ENCODE measurements at regions not wholly inside any gene's neighbourhood (a gene's known extent, or its start where the extent isn't known, plus 50 kb on each side); places are given as distances from the start of the nearest gene placed in this dataset.

DNA sequence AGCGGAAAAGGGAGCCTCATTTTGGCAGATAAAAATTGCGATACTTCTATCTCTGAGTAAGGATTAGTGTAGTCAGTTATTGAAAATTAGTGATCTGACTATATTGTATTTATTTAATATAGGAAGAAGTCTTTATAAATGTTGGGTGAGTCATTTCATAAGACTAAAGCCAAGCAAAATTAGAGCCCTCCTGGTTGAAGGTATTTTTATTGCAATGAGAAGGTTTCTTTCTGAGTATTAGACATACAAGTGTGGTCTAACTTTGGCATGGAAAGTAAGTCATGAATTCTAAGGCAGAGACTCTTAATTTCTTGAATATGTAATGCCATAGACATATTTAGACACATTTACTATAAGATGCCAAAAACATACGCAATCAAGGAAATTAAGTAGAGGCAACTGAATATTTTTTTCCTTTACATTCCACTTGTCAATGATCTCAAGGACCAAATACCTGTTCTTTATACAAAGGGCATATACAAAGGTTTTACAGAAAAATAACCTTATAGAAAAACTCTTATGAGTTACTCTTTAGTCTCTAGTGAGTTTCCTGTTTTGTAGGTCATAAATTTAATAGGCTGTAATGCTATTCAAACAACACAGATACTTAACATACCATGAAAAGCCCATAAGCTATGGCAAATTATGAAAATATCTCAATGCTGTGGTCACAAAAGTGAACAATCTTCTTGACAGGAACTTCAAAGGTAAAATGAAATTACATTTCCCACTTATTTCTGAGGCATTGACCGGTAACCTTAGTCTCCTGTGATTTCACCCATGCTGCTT is 156.6 kb upstream of the BTG1 start:
- TF ChIP-seq JUND (IDR thresholded peaks at IDR 0.05) (no peak), MAX (IDR thresholded peaks at IDR 0.05) (no peak), CEBPB (IDR thresholded peaks at IDR 0.05; ENCODE audit: low read depth) (no peak), POLR2AphosphoS5 (IDR thresholded peaks at IDR 0.05; ENCODE audit: low read depth, low read length) (no peak), FOSL1 (IDR thresholded peaks at IDR 0.05; ENCODE audit: low read depth) (no peak), SRF (IDR thresholded peaks at IDR 0.05; ENCODE audit: low read depth) (no peak), ELF1 (IDR thresholded peaks at IDR 0.05; ENCODE audit: borderline replicate concordance, low read depth) (no peak), EZH2phosphoT487 (IDR thresholded peaks at IDR 0.05; ENCODE audit: borderline replicate concordance) (no peak), YY1 (IDR thresholded peaks at IDR 0.05; ENCODE audit: extremely low read depth, insufficient replicate concordance, low read depth, low read length) (no peak), POLR2A (IDR thresholded peaks at IDR 0.05; ENCODE audit: borderline replicate concordance, extremely low read depth, insufficient read depth, insufficient read length) (no peak)
- TF ChIP-seq, protein P1, sequence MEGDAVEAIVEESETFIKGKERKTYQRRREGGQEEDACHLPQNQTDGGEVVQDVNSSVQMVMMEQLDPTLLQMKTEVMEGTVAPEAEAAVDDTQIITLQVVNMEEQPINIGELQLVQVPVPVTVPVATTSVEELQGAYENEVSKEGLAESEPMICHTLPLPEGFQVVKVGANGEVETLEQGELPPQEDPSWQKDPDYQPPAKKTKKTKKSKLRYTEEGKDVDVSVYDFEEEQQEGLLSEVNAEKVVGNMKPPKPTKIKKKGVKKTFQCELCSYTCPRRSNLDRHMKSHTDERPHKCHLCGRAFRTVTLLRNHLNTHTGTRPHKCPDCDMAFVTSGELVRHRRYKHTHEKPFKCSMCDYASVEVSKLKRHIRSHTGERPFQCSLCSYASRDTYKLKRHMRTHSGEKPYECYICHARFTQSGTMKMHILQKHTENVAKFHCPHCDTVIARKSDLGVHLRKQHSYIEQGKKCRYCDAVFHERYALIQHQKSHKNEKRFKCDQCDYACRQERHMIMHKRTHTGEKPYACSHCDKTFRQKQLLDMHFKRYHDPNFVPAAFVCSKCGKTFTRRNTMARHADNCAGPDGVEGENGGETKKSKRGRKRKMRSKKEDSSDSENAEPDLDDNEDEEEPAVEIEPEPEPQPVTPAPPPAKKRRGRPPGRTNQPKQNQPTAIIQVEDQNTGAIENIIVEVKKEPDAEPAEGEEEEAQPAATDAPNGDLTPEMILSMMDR (IDR thresholded peaks at IDR 0.05 in 2 of 3, conservative IDR thresholded peaks at IDR 0.05 in 1 of 3; ENCODE audit: borderline replicate concordance in 1 of 3, insufficient read depth in 1 of 3, low read depth in 2 of 3, low read length in 2 of 3): no peak
- TF ChIP-seq, protein P2, sequence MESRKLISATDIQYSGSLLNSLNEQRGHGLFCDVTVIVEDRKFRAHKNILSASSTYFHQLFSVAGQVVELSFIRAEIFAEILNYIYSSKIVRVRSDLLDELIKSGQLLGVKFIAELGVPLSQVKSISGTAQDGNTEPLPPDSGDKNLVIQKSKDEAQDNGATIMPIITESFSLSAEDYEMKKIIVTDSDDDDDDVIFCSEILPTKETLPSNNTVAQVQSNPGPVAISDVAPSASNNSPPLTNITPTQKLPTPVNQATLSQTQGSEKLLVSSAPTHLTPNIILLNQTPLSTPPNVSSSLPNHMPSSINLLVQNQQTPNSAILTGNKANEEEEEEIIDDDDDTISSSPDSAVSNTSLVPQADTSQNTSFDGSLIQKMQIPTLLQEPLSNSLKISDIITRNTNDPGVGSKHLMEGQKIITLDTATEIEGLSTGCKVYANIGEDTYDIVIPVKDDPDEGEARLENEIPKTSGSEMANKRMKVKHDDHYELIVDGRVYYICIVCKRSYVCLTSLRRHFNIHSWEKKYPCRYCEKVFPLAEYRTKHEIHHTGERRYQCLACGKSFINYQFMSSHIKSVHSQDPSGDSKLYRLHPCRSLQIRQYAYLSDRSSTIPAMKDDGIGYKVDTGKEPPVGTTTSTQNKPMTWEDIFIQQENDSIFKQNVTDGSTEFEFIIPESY (IDR thresholded peaks at IDR 0.05; ENCODE audit: extremely low read depth, insufficient replicate concordance, low read length): no peak

Data from HCT116 (cell line).